PC-3 (cell line): ENCODE measurements at regions not wholly inside any gene's neighbourhood (a gene's known extent, or its start where the extent isn't known, plus 50 kb on each side); places are given as distances from the start of the nearest gene placed in this dataset.

Experiments used
- EZH2 ChIP-seq: fragments of 300-600 bp; sonication (generic); IDR thresholded peaks from one replicate; pipeline ENCODE4 v1.6.1; 2017; ENCODE audit warnings: antibody characterized with exemption, mild to moderate bottlenecking, low read length; ENCODE audit not compliant: unreplicated experiment
- TF ChIP-seq, protein P1 (sequence below): fragments of 300-600 bp; sonication (generic); conservative IDR thresholded peaks from 2 replicates; pipeline ENCODE4 v1.5.1; 2017; ENCODE audit warnings: antibody characterized with exemption, low read depth, mild to moderate bottlenecking, low read length

DNA sequence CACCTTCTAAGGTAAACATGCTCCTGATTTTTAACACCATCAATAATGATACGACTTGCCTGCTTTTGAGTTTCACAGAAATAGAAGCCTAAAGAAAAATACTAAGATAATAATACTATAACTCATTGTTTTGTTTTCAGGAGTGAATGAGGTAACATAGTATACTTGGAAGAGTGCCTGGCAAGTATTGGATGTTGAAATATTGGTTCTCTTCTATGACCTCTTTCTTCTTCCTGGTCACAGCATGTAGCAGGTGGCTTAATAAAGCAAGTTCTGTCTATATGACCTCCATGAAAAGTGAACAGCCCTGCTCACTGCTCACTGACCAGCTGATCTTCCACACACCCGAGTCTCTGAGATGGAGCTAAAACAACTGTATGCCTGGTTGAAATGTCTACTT, 312.3 kb upstream of the ONECUT1 start:
- TF ChIP-seq, protein P1, sequence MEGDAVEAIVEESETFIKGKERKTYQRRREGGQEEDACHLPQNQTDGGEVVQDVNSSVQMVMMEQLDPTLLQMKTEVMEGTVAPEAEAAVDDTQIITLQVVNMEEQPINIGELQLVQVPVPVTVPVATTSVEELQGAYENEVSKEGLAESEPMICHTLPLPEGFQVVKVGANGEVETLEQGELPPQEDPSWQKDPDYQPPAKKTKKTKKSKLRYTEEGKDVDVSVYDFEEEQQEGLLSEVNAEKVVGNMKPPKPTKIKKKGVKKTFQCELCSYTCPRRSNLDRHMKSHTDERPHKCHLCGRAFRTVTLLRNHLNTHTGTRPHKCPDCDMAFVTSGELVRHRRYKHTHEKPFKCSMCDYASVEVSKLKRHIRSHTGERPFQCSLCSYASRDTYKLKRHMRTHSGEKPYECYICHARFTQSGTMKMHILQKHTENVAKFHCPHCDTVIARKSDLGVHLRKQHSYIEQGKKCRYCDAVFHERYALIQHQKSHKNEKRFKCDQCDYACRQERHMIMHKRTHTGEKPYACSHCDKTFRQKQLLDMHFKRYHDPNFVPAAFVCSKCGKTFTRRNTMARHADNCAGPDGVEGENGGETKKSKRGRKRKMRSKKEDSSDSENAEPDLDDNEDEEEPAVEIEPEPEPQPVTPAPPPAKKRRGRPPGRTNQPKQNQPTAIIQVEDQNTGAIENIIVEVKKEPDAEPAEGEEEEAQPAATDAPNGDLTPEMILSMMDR, result no peak
- TF ChIP-seq EZH2, result no peak
